LNCaP clone FGC (cell line): ENCODE measurements at regions not wholly inside any gene's neighbourhood (a gene's known extent, or its start where the extent isn't known, plus 50 kb on each side); places are given as distances from the start of the nearest gene placed in this dataset.
"Not testable (repeated sequence)": the region's sequence is repeated elsewhere in the genome, so short reads cannot be mapped to it uniquely, and the experiment has no call there.

Source experiments
- DNase-seq: peaks from one replicate; pipeline ENCODE4 v3.0.0-alpha.2; 2011; ENCODE audit warnings: low read depth
- H3K4me3 ChIP-seq: 2 replicates; pipeline ENCODE4 v1.5.1; 2011; ENCODE audit warnings: mild to moderate bottlenecking, low read depth, low read length, control low read depth
- CTCF ChIP-seq: IDR thresholded peaks from 2 replicates; pipeline ENCODE4 v1.5.1; 2012; ENCODE audit warnings: mild to moderate bottlenecking; ENCODE audit not compliant: control insufficient read depth, insufficient read depth; ENCODE audit errors: extremely low read depth

- DNase-seq: no peak
- no peak for TF ChIP-seq CTCF
- H3K4me3 ChIP-seq: no peak overlapping the region
Observed at GRCh38 chrX:35357656-35358055, 415.1 kb downstream of the FAM47B start.

- DNase-seq: no peak
- no peak for TF ChIP-seq CTCF
- no peak overlapping the region for H3K4me3 ChIP-seq
Observed at GRCh38 chrX:35362866-35363265, 420.3 kb downstream of the FAM47B start.

- no peak for DNase-seq
- H3K4me3 ChIP-seq: no peak overlapping the region
- no peak for TF ChIP-seq CTCF
Observed at GRCh38 chrX:35374116-35374515, 424.0 kb upstream of the MAGEB16 start.

- peak; percentile 50 for TF ChIP-seq CTCF
- peak; percentile 19 for DNase-seq
- no peak overlapping the region for H3K4me3 ChIP-seq
Observed at GRCh38 chrX:35380808-35381700, 417.1 kb upstream of the MAGEB16 start.

GRCh38 chrX:35381709-35382108, 416.4 kb upstream of the MAGEB16 start:
- not testable (repeated sequence) for H3K4me3 ChIP-seq, DNase-seq

GRCh38 chrX:35382966-35383365, 415.2 kb upstream of the MAGEB16 start:
- no peak for DNase-seq
- TF ChIP-seq CTCF: no peak
- H3K4me3 ChIP-seq: no peak overlapping the region

- no peak for TF ChIP-seq CTCF
- H3K4me3 ChIP-seq: no peak overlapping the region
- DNase-seq: no peak
Observed at GRCh38 chrX:35392232-35392631, 405.9 kb upstream of the MAGEB16 start.
